Mammary epithelial cell (primary cell): ENCODE measurements at regions not wholly inside any gene's neighbourhood (a gene's known extent, or its start where the extent isn't known, plus 50 kb on each side); places are given as distances from the start of the nearest gene placed in this dataset.

Experiments
- CTCF ChIP-seq, 2 donors: IDR thresholded peaks in 1 of 2; conservative IDR thresholded peaks in 1 of 2; 2 replicates each; pipeline ENCODE4 v1.5.1; 2011 to 2012; ENCODE audit warnings: inconsistent platforms in 2 of 2, low read length in 2 of 2, mild to moderate bottlenecking in 2 of 2, control low read depth in 1 of 2, low read depth in 1 of 2; ENCODE audit not compliant: insufficient read depth in 1 of 2; ENCODE audit errors: extremely low read depth in 1 of 2
- EZH2 ChIP-seq: IDR thresholded peaks from 2 replicates; pipeline ENCODE4 v1.6.1; 2012; ENCODE audit warnings: low read length, inconsistent platforms, borderline replicate concordance

- no peak for TF ChIP-seq CTCF (conservative IDR thresholded peaks at IDR 0.05 in 1 of 2, IDR thresholded peaks at IDR 0.05 in 1 of 2; ENCODE audit: extremely low read depth in 1 of 2, insufficient read depth in 1 of 2, low read depth in 1 of 2, low read length in 2 of 2)
- TF ChIP-seq EZH2, result no peak
Measured at GRCh38 chr4:161256172-161256571, 907.6 kb downstream of the FSTL5 start.
